Activated B cell treated with CpG ODN at 0.5 μM for 24 hours (primary cell): ENCODE measurements at regions not wholly inside any gene's neighbourhood (a gene's known extent, or its start where the extent isn't known, plus 50 kb on each side); places are given as distances from the start of the nearest gene placed in this dataset.
"Not testable (repeated sequence)": the region's sequence is repeated elsewhere in the genome, so short reads cannot be mapped to it uniquely, and the experiment has no call there.

Experiments used
- ATAC-seq: fragments of 200-7000 bp; cut with Tn5 transposase; one replicate; pipeline ENCODE4 v1.10.0; 2021; ENCODE audit warnings: low read depth, mild to moderate bottlenecking, moderate library complexity
- CTCF ChIA-PET: fragments of 350-600 bp; sonication (Branson Sonifier 250); formaldehyde crosslinking; loops from one replicate; lab custom pipeline; 2021; ENCODE audit warnings: antibody characterized with exemption; lab: Charles Lee
- POLR2A ChIA-PET: fragments of 350-600 bp; sonication (Branson Sonifier 250); formaldehyde crosslinking; loops from one replicate; lab custom pipeline; 2021; ENCODE audit warnings: antibody characterized with exemption; lab: Charles Lee
- DNase-seq: peaks from one replicate; pipeline ENCODE4 v3.0.0; 2022
- H3K27ac Mint-ChIP-seq: one replicate; pipeline ENCODE4 v1.8.0; 2020; ENCODE audit warnings: mixed read lengths
- H3K27me3 Mint-ChIP-seq: one replicate; pipeline ENCODE4 v1.8.0; 2021; ENCODE audit warnings: mixed read lengths
- H3K36me3 Mint-ChIP-seq: one replicate; pipeline ENCODE4 v1.8.0; 2021; ENCODE audit warnings: low read depth, mixed read lengths
- H3K4me1 Mint-ChIP-seq: one replicate; pipeline ENCODE4 v1.8.0; 2021; ENCODE audit warnings: mixed read lengths
- H3K4me3 Mint-ChIP-seq: one replicate; pipeline ENCODE4 v1.8.0; 2020; ENCODE audit warnings: mild to moderate bottlenecking, mixed read lengths
- H3K9me3 Mint-ChIP-seq: one replicate; pipeline ENCODE4 v1.8.0; 2020; ENCODE audit warnings: mixed read lengths
- CTCF ChIP-seq: fragments of 200-600 bp; IDR thresholded peaks from one replicate; pipeline ENCODE4 v1.8.0; 2022; ENCODE audit warnings: antibody characterized with exemption, mild to moderate bottlenecking
- intact Hi-C: fragments of 100-400 bp; cut with micrococcal nuclease; formaldehyde crosslinking; loops from one replicate; pipeline ENCODE4 v1.15.1; 2024

GRCh38 chr6:73984571-73985210 lies 288.7 kb downstream of the CD109 start:
- no peaks in the 10 kb centered on the region for H3K36me3 Mint-ChIP-seq
- no peaks in the 10 kb centered on the region for H3K4me1 Mint-ChIP-seq
- ATAC-seq (no peak), DNase-seq (no peak)
- H3K27ac Mint-ChIP-seq, result no peak overlapping the region
- H3K9me3 Mint-ChIP-seq, result no peaks in the 10 kb centered on the region
- H3K4me3 Mint-ChIP-seq, result no peak overlapping the region
- intact Hi-C loops, result no loop called here
- POLR2A ChIA-PET, result no interaction called here
- CTCF ChIA-PET, result no interaction called here
- no peaks in the 10 kb centered on the region for H3K27me3 Mint-ChIP-seq
- TF ChIP-seq CTCF, result no peak

GRCh38 chr6:73983367-73983766 lies 287.4 kb downstream of the CD109 start:
- ATAC-seq, result no peak
- Mint-ChIP-seq H3K4me1 (no peaks in the 10 kb centered on the region), H3K27me3 (no peaks in the 10 kb centered on the region), H3K27ac (no peak overlapping the region), H3K9me3 (no peaks in the 10 kb centered on the region), H3K4me3 (no peak overlapping the region), H3K36me3 (no peaks in the 10 kb centered on the region)
- POLR2A ChIA-PET, result no interaction called here
- CTCF ChIA-PET, result no interaction called here
- intact Hi-C loops, result no loop called here
- DNase-seq, result no peak
- TF ChIP-seq CTCF, result no peak

- H3K4me3 Mint-ChIP-seq, result no peak overlapping the region
- H3K9me3 Mint-ChIP-seq, result no peaks in the 10 kb centered on the region
- no peak for DNase-seq
- H3K36me3 Mint-ChIP-seq, result no peaks in the 10 kb centered on the region
- TF ChIP-seq CTCF, result no peak
- ChIA-PET POLR2A (no interaction called here), CTCF (no interaction called here)
- no peaks in the 10 kb centered on the region for H3K27me3 Mint-ChIP-seq
- H3K4me1 Mint-ChIP-seq, result no peaks in the 10 kb centered on the region
- ATAC-seq, result no peak
- H3K27ac Mint-ChIP-seq, result no peak overlapping the region
- intact Hi-C loops, result no loop called here
Observed at GRCh38 chr6:73980096-73980495, 284.1 kb downstream of the CD109 start.

DNA sequence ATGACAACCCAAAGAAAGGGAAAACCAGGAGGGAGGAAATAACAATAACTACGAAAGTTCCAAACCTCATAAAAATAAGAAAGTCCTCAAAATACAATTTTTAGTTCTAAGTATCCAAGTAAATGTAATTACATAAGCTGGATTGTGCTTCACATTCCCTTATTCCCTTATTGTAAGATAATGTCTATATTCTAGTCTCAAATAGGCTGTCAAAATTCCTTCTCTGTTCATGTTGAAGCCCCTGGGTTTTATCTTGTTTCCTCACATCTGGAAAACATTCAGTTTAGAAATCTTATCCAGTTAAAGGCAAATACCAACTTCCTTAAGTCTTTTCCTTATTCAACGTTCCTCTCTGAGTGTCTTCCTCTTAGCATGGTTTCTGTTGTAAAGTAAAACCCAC lies 282.3 kb downstream of the CD109 start:
- Mint-ChIP-seq H3K9me3 (no peaks in the 10 kb centered on the region), H3K27me3 (no peaks in the 10 kb centered on the region), H3K36me3 (no peaks in the 10 kb centered on the region), H3K4me3 (no peak overlapping the region), H3K4me1 (no peaks in the 10 kb centered on the region), H3K27ac (no peak overlapping the region)
- intact Hi-C loops, result no loop called here
- ChIA-PET CTCF (no interaction called here), POLR2A (no interaction called here)
- DNase-seq, result no peak
- ATAC-seq, result no peak
- TF ChIP-seq CTCF, result no peak

DNA sequence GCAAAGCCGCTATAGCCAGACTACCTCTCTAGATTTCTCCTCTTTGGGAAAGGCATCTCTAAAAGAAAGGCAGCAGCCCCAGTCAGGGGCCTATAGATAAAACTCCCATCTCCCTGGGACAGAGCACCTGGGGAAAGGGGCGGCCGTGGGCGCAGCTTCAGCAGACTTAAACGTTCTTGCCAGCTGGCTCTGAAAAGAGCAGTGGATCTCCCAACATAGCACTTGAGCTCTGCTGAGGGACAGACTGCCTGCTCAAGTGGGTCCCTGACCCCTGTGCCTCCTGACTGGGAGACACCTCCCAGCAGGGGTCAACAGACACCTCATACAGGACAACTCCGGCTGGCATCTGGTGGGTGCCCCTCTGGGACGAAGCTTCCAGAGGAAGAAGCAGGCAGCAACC lies 276.5 kb downstream of the CD109 start:
- ATAC-seq, H3K4me1 Mint-ChIP-seq, intact Hi-C loops, CTCF ChIA-PET, H3K27me3 Mint-ChIP-seq, H3K27ac Mint-ChIP-seq, POLR2A ChIA-PET, DNase-seq, H3K4me3 Mint-ChIP-seq, H3K36me3 Mint-ChIP-seq, H3K9me3 Mint-ChIP-seq: not testable (repeated sequence)
